ENCODE measurements at regions not wholly inside any gene's neighbourhood (a gene's known extent, or its start where the extent isn't known, plus 50 kb on each side); places are given as distances from the start of the nearest gene placed in this dataset.

DNA sequence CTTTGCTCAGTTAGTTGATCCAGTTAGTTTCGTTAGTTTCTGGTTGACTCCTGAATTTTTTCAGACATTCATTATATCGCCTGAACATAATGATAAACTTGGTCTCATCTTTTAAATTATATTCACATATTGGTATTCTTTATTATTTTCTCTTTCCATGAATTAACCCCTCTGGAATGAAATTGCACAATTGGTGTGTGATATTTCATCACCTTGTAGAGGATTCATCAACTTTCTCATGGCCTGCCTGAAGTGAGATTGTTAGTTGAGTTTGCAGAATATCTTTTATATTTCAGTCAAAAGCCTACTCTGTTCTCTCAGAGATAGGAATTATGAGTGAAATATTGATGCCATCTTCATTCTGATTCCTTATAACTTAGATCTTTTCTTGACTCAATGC is 1160.6 kb upstream of the AGA start:
- 46 to 48% methylated on average over 2 of the region's 2 CpGs for WGBS, 2 donors
- intact Hi-C loops (cut with DNase I): no loop called here

DNA sequence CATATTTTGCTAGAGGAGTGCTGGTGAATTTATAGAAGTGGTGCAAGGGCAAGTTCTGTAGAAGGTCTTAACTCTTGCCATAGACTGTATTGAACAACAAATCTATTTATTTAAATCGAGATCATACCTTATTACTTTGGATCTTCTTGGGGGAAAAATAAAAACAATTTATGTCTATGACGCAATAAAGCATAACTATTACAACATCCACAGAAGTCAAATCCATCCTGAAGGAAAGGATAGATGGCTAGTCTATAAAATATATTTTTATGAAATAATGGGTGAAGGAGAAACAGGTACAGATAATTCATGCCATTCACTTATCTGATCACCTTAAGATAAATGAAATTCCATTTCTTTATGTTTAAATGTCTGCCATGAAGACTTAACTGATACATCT is 1168.8 kb upstream of the AGA start:
- no peaks in the 10 kb centered on the region for H3K27me3 ChIP-seq
- no peak overlapping the region for H3K27ac ChIP-seq
- DNase-seq: no peak
- H3K4me1 ChIP-seq: no peaks in the 10 kb centered on the region
- no peak overlapping the region for H3K4me3 ChIP-seq (replicated peaks in 1 of 3)
- intact Hi-C loops (cut with DNase I): no loop called here
- TF ChIP-seq CTCF (IDR thresholded peaks at IDR 0.05) (no peak), POLR2A (IDR thresholded peaks at IDR 0.05) (no peak)
- WGBS, 2 donors: 87 to 94% methylated on average over 2 of the region's 2 CpGs
- H3K9me3 ChIP-seq: no peaks in the 10 kb centered on the region
- no peaks in the 10 kb centered on the region for H3K36me3 ChIP-seq

More for the DNA sequence above, 1160.6 kb upstream of the AGA start:
- DNase-seq: no peak
- Histone ChIP-seq H3K27me3 (no peaks in the 10 kb centered on the region), H3K27ac (no peak overlapping the region), H3K4me1 (no peaks in the 10 kb centered on the region), H3K9me3 (no peaks in the 10 kb centered on the region), H3K4me3 (replicated peaks in 1 of 3) (no peak overlapping the region), H3K36me3 (no peaks in the 10 kb centered on the region)
- no peak for TF ChIP-seq POLR2A (IDR thresholded peaks at IDR 0.05)
- TF ChIP-seq CTCF (IDR thresholded peaks at IDR 0.05): no peak

- TF ChIP-seq CTCF (IDR thresholded peaks at IDR 0.05): no peak
- TF ChIP-seq POLR2A (IDR thresholded peaks at IDR 0.05): no peak
- WGBS, 2 donors: 15 to 24% methylated on average over 4 of the region's 4 CpGs
- Histone ChIP-seq H3K4me1 (no peaks in the 10 kb centered on the region), H3K36me3 (no peaks in the 10 kb centered on the region), H3K9me3 (no peaks in the 10 kb centered on the region), H3K27ac (no peak overlapping the region), H3K4me3 (replicated peaks in 1 of 3) (no peak overlapping the region), H3K27me3 (no peaks in the 10 kb centered on the region)
- no peak for DNase-seq
- intact Hi-C loops (cut with DNase I): no loop called here
Observed at GRCh38 chr4:178612733-178613132, 1170.5 kb upstream of the AGA start.

DNA sequence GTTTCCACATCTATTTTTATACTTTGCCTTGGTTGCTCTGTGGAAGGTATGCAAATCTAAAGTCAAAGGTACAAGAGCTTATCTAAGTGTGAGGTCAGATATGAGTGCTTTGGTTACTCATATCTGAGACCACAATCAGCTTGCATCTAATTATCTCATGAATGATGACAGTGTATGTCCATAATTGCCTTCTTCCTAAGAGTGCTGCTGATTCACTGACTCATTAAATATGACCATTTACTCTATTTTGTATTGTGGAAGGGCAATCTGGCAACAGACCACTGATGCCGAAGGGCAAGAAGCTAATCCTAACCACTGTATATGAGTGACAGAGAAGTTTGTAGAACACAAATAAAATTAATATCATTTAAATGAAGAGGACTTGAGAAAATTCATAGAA is 1190.2 kb upstream of the AGA start:
- Histone ChIP-seq H3K4me3 (replicated peaks in 1 of 3) (no peak overlapping the region), H3K27ac (no peak overlapping the region), H3K36me3 (no peaks in the 10 kb centered on the region), H3K9me3 (no peaks in the 10 kb centered on the region), H3K27me3 (no peaks in the 10 kb centered on the region), H3K4me1 (no peaks in the 10 kb centered on the region)
- TF ChIP-seq CTCF (IDR thresholded peaks at IDR 0.05) (no peak), POLR2A (IDR thresholded peaks at IDR 0.05) (no peak)
- intact Hi-C loops (cut with DNase I): no loop called here
- no peak for DNase-seq
- 94 to 98% methylated on average over 1 of the region's 1 CpG for WGBS, 2 donors

DNA sequence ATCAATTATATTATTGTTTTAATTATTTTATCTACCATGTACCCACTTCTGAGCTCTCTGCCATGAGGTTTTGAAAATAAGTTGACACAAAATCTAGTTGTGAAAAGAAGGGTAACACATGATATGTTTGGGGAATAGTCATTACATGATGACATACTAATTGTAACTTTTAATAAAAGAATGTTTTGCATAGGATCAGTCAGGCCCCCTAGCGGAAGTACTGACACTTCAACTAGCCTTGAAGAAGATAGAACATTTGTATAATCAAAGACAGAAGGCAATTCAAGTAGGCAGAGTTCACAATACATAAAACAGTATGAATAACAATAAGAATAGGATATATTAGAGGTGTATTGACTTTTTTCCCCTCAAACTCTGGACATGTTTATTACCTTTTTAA is 1191.0 kb upstream of the AGA start:
- Histone ChIP-seq H3K9me3 (no peaks in the 10 kb centered on the region), H3K4me1 (no peaks in the 10 kb centered on the region), H3K36me3 (no peaks in the 10 kb centered on the region), H3K27ac (no peak overlapping the region), H3K27me3 (no peaks in the 10 kb centered on the region), H3K4me3 (replicated peaks in 1 of 3) (no peak overlapping the region)
- intact Hi-C loops (cut with DNase I): no loop called here
- 59 to 69% methylated on average over 1 of the region's 1 CpG for WGBS, 2 donors
- TF ChIP-seq CTCF (IDR thresholded peaks at IDR 0.05) (no peak), POLR2A (IDR thresholded peaks at IDR 0.05) (no peak)
- no peak for DNase-seq
